ENCODE measurements at regions not wholly inside any gene's neighbourhood (a gene's known extent, or its start where the extent isn't known, plus 50 kb on each side); places are given as distances from the start of the nearest gene placed in this dataset.

GRCh38 chr6:11426571-11426970, 111.0 kb upstream of the TMEM170B start:
- ChIA-PET CTCF (interaction anchor here (0.5 to 0.6 kb wide), 2 partner anchors 20 to 690 kb away, joined by 3 to 4 read pairs; no protein-coding TSS in a partner anchor), POLR2A (interaction anchor here (0.7 kb wide), 1 partner anchor 194 kb away, joined by 3 read pairs; the partner anchor contains the start of gene NEDD9)
- Histone ChIP-seq H3K4me1 (ENCODE audit: control insufficient read depth, insufficient read depth, low read length) (peaks cover 22% of the 10 kb centered on the region), H3K36me3 (ENCODE audit: control insufficient read depth in 2 of 2, insufficient read depth in 1 of 2, low read length in 2 of 2) (no peaks in the 10 kb centered on the region; a peak in 1 of 3 replicates), H3K9me3 (ENCODE audit: control insufficient read depth, insufficient read depth, low read depth, low read length) (no peaks in the 10 kb centered on the region), H3K4me3 (ENCODE audit: low read depth, low read length) (no peak overlapping the region), H3K27ac (ENCODE audit: extremely low read depth, low read depth, low read length) (no peak overlapping the region)
- TF ChIP-seq ZNF704 (tag by site-specific recombination; IDR thresholded peaks at IDR 0.05), result no peak
- TF ChIP-seq ZNF654 (tag by site-specific recombination; IDR thresholded peaks at IDR 0.05; ENCODE audit: low read depth), result no peak
- TF ChIP-seq SCRT1 (tag by site-specific recombination; IDR thresholded peaks at IDR 0.05; ENCODE audit: borderline replicate concordance), result no peak
- no peak for TF ChIP-seq ZNF747 (tag by site-specific recombination; IDR thresholded peaks at IDR 0.05)
- TF ChIP-seq MZF1 (tag by site-specific recombination; IDR thresholded peaks at IDR 0.05; ENCODE audit: borderline replicate concordance), result no peak
- TF ChIP-seq ZNF138 (tag by site-specific recombination; IDR thresholded peaks at IDR 0.05; ENCODE audit: borderline replicate concordance), result no peak
- peak; percentile 62; the same call in 1 of the 2 replicates for TF ChIP-seq GLIS1 (tag by site-specific recombination; IDR thresholded peaks at IDR 0.05)
- no peak for TF ChIP-seq ZNF792 (tag by site-specific recombination; IDR thresholded peaks at IDR 0.05)

DNA sequence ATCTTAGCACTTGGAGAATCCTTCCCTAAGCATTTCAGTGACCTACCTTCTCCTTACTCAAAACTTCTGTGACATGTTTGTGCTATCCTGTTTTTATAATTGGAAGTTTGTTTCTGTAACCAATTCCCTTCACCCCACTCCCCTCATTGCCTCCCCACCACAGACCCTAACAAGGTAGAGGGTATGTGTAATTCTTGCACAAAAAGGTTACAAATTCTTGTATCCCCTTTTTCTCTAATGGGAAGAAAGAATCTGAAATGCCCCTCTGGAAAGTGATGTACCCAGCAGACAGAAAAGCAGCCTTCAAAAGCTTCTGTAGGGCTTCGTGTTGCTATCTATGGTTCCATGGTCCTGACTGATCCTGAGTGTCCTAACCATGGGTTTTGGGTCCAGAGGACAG, 111.7 kb upstream of the TMEM170B start:
- no peaks in the 10 kb centered on the region for H3K9me3 ChIP-seq (ENCODE audit: control insufficient read depth, insufficient read depth, low read depth, low read length)
- H3K4me3 ChIP-seq (ENCODE audit: low read depth, low read length), result no peak overlapping the region
- no peaks in the 10 kb centered on the region; a peak in 1 of 3 replicates for H3K36me3 ChIP-seq (ENCODE audit: control insufficient read depth in 2 of 2, insufficient read depth in 1 of 2, low read length in 2 of 2)
- POLR2A ChIA-PET, result no interaction called here
- TF ChIP-seq ZNF146 (tag by site-specific recombination; IDR thresholded peaks at IDR 0.05) (no peak), ZBTB10 (tag by site-specific recombination; IDR thresholded peaks at IDR 0.05) (no peak), GLIS1 (tag by site-specific recombination; IDR thresholded peaks at IDR 0.05) (no peak), ZNF626 (tag by site-specific recombination; IDR thresholded peaks at IDR 0.05) (no peak), ZBTB21 (tag by site-specific recombination; IDR thresholded peaks at IDR 0.05) (no peak), OSR2 (tag by site-specific recombination; IDR thresholded peaks at IDR 0.05) (no peak), KLF10 (tag by site-specific recombination; IDR thresholded peaks at IDR 0.05) (no peak), ZNF133 (tag by site-specific recombination; IDR thresholded peaks at IDR 0.05) (no peak), ZNF548 (tag by site-specific recombination; IDR thresholded peaks at IDR 0.05) (no peak), ZNF138 (tag by site-specific recombination; IDR thresholded peaks at IDR 0.05; ENCODE audit: borderline replicate concordance) (no peak), ZFHX2 (tag by site-specific recombination; conservative IDR thresholded peaks at IDR 0.05) (no peak), ZNF37A (tag by site-specific recombination; IDR thresholded peaks at IDR 0.05) (no peak)
- TF ChIP-seq, protein P1, sequence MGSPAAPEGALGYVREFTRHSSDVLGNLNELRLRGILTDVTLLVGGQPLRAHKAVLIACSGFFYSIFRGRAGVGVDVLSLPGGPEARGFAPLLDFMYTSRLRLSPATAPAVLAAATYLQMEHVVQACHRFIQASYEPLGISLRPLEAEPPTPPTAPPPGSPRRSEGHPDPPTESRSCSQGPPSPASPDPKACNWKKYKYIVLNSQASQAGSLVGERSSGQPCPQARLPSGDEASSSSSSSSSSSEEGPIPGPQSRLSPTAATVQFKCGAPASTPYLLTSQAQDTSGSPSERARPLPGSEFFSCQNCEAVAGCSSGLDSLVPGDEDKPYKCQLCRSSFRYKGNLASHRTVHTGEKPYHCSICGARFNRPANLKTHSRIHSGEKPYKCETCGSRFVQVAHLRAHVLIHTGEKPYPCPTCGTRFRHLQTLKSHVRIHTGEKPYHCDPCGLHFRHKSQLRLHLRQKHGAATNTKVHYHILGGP (tag by site-specific recombination; IDR thresholded peaks at IDR 0.05), result no peak
- TF ChIP-seq, protein P2, sequence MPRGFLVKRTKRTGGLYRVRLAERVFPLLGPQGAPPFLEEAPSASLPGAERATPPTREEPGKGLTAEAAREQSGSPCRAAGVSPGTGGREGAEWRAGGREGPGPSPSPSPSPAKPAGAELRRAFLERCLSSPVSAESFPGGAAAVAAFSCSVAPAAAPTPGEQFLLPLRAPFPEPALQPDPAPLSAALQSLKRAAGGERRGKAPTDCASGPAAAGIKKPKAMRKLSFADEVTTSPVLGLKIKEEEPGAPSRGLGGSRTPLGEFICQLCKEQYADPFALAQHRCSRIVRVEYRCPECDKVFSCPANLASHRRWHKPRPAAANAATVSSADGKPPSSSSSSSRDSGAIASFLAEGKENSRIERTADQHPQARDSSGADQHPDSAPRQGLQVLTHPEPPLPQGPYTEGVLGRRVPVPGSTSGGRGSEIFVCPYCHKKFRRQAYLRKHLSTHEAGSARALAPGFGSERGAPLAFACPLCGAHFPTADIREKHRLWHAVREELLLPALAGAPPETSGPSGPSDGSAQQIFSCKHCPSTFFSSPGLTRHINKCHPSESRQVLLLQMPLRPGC (tag by site-specific recombination; IDR thresholded peaks at IDR 0.05), result no peak
- TF ChIP-seq, protein P3, sequence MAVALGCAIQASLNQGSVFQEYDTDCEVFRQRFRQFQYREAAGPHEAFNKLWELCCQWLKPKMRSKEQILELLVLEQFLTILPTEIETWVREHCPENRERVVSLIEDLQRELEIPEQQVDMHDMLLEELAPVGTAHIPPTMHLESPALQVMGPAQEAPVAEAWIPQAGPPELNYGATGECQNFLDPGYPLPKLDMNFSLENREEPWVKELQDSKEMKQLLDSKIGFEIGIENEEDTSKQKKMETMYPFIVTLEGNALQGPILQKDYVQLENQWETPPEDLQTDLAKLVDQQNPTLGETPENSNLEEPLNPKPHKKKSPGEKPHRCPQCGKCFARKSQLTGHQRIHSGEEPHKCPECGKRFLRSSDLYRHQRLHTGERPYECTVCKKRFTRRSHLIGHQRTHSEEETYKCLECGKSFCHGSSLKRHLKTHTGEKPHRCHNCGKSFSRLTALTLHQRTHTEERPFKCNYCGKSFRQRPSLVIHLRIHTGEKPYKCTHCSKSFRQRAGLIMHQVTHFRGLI (tag by site-specific recombination; IDR thresholded peaks at IDR 0.05), result no peak
- CTCF ChIA-PET, result interaction anchor here (0.6 to 0.9 kb wide), 2 partner anchors 19 to 70 kb away, joined by 3 read pairs; no protein-coding TSS in a partner anchor
- no peak overlapping the region for H3K27ac ChIP-seq (ENCODE audit: extremely low read depth, low read depth, low read length)
- H3K4me1 ChIP-seq (ENCODE audit: control insufficient read depth, insufficient read depth, low read length), result peaks cover 22% of the 10 kb centered on the region
